ENCODE measurements at regions not wholly inside any gene's neighbourhood (a gene's known extent, or its start where the extent isn't known, plus 50 kb on each side); places are given as distances from the start of the nearest gene placed in this dataset.
"Not testable (repeated sequence)": the region's sequence is repeated elsewhere in the genome, so short reads cannot be mapped to it uniquely, and the experiment has no call there.

GRCh38 chr12:124471828-124472227, 95.6 kb downstream of the NCOR2 start:
- TF ChIP-seq, protein P1, sequence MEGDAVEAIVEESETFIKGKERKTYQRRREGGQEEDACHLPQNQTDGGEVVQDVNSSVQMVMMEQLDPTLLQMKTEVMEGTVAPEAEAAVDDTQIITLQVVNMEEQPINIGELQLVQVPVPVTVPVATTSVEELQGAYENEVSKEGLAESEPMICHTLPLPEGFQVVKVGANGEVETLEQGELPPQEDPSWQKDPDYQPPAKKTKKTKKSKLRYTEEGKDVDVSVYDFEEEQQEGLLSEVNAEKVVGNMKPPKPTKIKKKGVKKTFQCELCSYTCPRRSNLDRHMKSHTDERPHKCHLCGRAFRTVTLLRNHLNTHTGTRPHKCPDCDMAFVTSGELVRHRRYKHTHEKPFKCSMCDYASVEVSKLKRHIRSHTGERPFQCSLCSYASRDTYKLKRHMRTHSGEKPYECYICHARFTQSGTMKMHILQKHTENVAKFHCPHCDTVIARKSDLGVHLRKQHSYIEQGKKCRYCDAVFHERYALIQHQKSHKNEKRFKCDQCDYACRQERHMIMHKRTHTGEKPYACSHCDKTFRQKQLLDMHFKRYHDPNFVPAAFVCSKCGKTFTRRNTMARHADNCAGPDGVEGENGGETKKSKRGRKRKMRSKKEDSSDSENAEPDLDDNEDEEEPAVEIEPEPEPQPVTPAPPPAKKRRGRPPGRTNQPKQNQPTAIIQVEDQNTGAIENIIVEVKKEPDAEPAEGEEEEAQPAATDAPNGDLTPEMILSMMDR (IDR thresholded peaks at IDR 0.05; ENCODE audit: borderline replicate concordance, control extremely low read depth, extremely low read depth, insufficient read depth, missing control alignments): no peak
- no peak for DNase-seq (ENCODE audit: low spot score)
- in situ Hi-C loops (cut with MboI; ENCODE audit: low sequenced_read_pairs, unreplicated experiment): no loop called here

DNA sequence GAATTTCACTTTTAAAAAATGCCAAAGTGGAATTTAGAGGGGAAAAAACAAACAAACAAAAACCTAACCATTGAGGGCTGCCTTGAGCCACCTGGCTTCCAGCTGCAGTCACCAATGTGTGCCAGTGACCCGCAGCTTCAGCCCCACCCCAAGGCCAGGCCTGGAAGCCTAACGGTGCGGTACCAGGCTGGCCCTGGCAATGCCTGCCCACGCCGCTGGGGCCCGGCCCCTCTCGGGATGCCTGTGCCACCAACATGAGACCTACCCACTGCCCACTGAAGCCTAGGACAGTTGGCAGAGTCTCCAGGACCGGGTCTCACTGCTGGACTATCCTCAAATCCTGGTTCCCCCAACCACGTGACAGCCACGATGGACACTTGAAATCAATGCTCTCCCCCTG, 96.6 kb downstream of the NCOR2 start:
- TF ChIP-seq, protein P1 (IDR thresholded peaks at IDR 0.05; ENCODE audit: borderline replicate concordance, control extremely low read depth, extremely low read depth, insufficient read depth, missing control alignments): no peak
- in situ Hi-C loops (cut with MboI; ENCODE audit: low sequenced_read_pairs, unreplicated experiment): no loop called here
- DNase-seq (ENCODE audit: low spot score): no peak

GRCh38 chr12:124470139-124470538, 97.3 kb downstream of the NCOR2 start:
- in situ Hi-C loops (cut with MboI; ENCODE audit: low sequenced_read_pairs, unreplicated experiment): no loop called here
- DNase-seq (ENCODE audit: low spot score): no peak
- TF ChIP-seq, protein P1 (IDR thresholded peaks at IDR 0.05; ENCODE audit: borderline replicate concordance, control extremely low read depth, extremely low read depth, insufficient read depth, missing control alignments): no peak

DNA sequence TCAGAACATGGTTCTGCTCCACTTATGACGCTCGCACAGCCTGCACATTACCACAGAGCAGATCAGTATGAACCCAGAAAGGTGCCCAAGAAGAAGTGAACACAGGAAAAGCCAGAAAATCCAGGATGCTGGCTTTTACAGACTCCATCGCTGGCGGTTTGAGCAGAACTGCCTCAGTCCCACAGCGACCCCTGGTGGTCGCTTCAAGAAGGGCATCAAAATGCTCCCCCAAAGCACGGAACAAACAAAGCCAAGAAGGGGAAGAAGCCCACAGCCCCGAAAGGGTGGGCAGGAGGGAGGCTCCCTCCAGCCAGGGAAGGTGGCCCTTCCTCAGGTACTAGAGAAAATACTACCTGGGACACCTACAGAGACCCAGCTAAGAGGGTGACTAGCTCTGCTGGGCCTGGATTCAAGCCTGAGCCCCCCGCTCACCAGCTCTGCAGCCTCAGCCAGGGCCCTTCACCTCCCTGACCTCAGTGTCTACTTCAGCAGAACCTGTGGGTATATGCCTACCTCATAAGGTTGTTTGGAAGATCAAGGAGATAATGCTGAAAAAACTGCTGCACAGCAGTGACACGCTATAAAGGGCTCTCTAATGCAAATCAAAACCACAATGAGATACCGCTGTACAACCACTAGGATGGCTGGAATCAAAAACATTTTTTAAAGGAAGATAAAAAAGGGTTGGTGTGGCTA, 98.1 kb downstream of the NCOR2 start:
- in situ Hi-C loops (cut with MboI; ENCODE audit: low sequenced_read_pairs, unreplicated experiment): no loop called here
- DNase-seq (ENCODE audit: low spot score): no peak
- TF ChIP-seq, protein P1 (IDR thresholded peaks at IDR 0.05; ENCODE audit: borderline replicate concordance, control extremely low read depth, extremely low read depth, insufficient read depth, missing control alignments): peak; percentile 11

- in situ Hi-C loops (cut with MboI; ENCODE audit: low sequenced_read_pairs, unreplicated experiment); DNase-seq (ENCODE audit: low spot score): not testable (repeated sequence)
Measured at GRCh38 chr12:124467549-124467948, 99.9 kb downstream of the NCOR2 start.

DNA sequence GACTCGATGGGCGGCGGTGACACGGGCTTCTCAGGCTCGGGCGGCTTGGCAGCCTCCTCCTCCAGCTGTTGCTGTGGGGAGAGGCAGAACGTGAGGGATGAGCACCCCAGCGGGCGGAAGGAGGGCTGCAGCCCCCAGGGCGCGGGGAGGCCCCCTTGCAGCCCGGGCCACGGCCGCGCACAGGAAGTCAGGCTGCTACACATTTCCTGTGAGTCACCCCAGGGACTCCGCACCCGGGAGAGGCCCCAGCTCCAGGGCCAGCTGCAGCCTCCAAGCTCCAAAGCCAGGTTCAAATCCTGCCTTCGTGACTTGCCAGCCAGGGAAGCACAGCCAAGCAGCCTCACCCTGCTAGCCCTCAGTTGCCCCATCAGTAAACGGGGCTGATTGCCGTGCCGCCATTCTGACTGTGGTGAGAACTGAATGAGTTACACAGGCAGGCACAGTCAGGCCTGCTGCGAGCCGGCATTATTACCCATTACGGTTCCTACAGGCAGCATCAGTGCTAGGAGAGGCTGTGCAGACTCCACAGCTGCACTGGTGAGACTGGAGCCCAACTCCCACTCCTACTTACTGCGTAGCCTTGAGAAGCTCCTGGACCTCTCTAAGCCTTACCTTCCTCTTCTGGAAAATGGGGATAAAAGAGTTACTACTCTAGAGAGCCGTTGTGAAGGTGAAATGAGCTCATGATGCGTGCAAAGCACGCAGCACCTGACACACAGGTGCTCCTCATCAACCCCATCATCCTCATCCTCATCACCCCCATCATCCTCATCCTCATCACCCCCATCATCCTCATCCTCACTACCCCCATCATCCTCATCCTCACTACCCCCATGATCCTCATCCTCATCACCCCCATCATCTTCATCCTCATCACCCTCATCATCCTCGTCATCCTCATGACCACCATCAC, 100.9 kb downstream of the NCOR2 start:
- TF ChIP-seq, protein P1 (IDR thresholded peaks at IDR 0.05; ENCODE audit: borderline replicate concordance, control extremely low read depth, extremely low read depth, insufficient read depth, missing control alignments): peak; percentile 22
- in situ Hi-C loops (cut with MboI; ENCODE audit: low sequenced_read_pairs, unreplicated experiment): no loop called here
- DNase-seq (ENCODE audit: low spot score): peak; percentile 90

GRCh38 chr12:124465473-124465872, 101.9 kb downstream of the NCOR2 start:
- in situ Hi-C loops (cut with MboI; ENCODE audit: low sequenced_read_pairs, unreplicated experiment): no loop called here
- TF ChIP-seq, protein P1 (IDR thresholded peaks at IDR 0.05; ENCODE audit: borderline replicate concordance, control extremely low read depth, extremely low read depth, insufficient read depth, missing control alignments): no peak
- no peak for DNase-seq (ENCODE audit: low spot score)

Data from GM13976 (cell line).